ENCODE measurements at regions not wholly inside any gene's neighbourhood (a gene's known extent, or its start where the extent isn't known, plus 50 kb on each side); places are given as distances from the start of the nearest gene placed in this dataset.

- no peak overlapping the region for H3K4me3 ChIP-seq (ENCODE audit: low read length in 2 of 2)
- no peak overlapping the region for H3K9ac ChIP-seq (ENCODE audit: low read length in 2 of 2)
- no peaks in the 10 kb centered on the region for H3K36me3 ChIP-seq (ENCODE audit: control insufficient read depth in 2 of 2, insufficient read depth in 2 of 2, low read length in 2 of 2)
- H3K27me3 ChIP-seq (ENCODE audit: control insufficient read depth in 1 of 2, insufficient read depth in 2 of 2, low read length in 2 of 2): no peaks in the 10 kb centered on the region
- H3K4me1 ChIP-seq (ENCODE audit: control insufficient read depth, insufficient read depth, low read length): no peaks in the 10 kb centered on the region
- no peak overlapping the region for H3K27ac ChIP-seq (ENCODE audit: low read length)
- no peaks in the 10 kb centered on the region for H3K9me3 ChIP-seq (ENCODE audit: control insufficient read depth in 2 of 2, low read length in 2 of 2)
These were observed 495.7 kb upstream of the TCF4 start for GRCh38 chr18:56083523-56084287.

- H3K4me3 ChIP-seq (ENCODE audit: low read length in 2 of 2): no peak overlapping the region
- no peak overlapping the region for H3K27ac ChIP-seq (ENCODE audit: low read length)
- no peaks in the 10 kb centered on the region for H3K27me3 ChIP-seq (ENCODE audit: control insufficient read depth in 1 of 2, insufficient read depth in 2 of 2, low read length in 2 of 2)
- no peaks in the 10 kb centered on the region for H3K36me3 ChIP-seq (ENCODE audit: control insufficient read depth in 2 of 2, insufficient read depth in 2 of 2, low read length in 2 of 2)
- no peak overlapping the region for H3K9ac ChIP-seq (ENCODE audit: low read length in 2 of 2)
- H3K9me3 ChIP-seq (ENCODE audit: control insufficient read depth in 2 of 2, low read length in 2 of 2): no peaks in the 10 kb centered on the region
- H3K4me1 ChIP-seq (ENCODE audit: control insufficient read depth, insufficient read depth, low read length): no peaks in the 10 kb centered on the region
These were observed 495.1 kb upstream of the TCF4 start for GRCh38 chr18:56083097-56083521.

- H3K36me3 ChIP-seq (ENCODE audit: control insufficient read depth in 2 of 2, insufficient read depth in 2 of 2, low read length in 2 of 2): no peaks in the 10 kb centered on the region
- H3K9me3 ChIP-seq (ENCODE audit: control insufficient read depth in 2 of 2, low read length in 2 of 2): no peaks in the 10 kb centered on the region
- H3K4me3 ChIP-seq (ENCODE audit: low read length in 2 of 2): no peak overlapping the region
- no peak overlapping the region for H3K9ac ChIP-seq (ENCODE audit: low read length in 2 of 2)
- no peaks in the 10 kb centered on the region for H3K4me1 ChIP-seq (ENCODE audit: control insufficient read depth, insufficient read depth, low read length)
- H3K27ac ChIP-seq (ENCODE audit: low read length): no peak overlapping the region
- H3K27me3 ChIP-seq (ENCODE audit: control insufficient read depth in 1 of 2, insufficient read depth in 2 of 2, low read length in 2 of 2): no peaks in the 10 kb centered on the region
These were observed 488.7 kb upstream of the TCF4 start for GRCh38 chr18:56076723-56077122.

- no peak overlapping the region for H3K9ac ChIP-seq (ENCODE audit: low read length in 2 of 2)
- H3K4me1 ChIP-seq (ENCODE audit: control insufficient read depth, insufficient read depth, low read length): no peaks in the 10 kb centered on the region
- H3K4me3 ChIP-seq (ENCODE audit: low read length in 2 of 2): no peak overlapping the region
- H3K27ac ChIP-seq (ENCODE audit: low read length): no peak overlapping the region
- no peaks in the 10 kb centered on the region for H3K9me3 ChIP-seq (ENCODE audit: control insufficient read depth in 2 of 2, low read length in 2 of 2)
- no peaks in the 10 kb centered on the region for H3K27me3 ChIP-seq (ENCODE audit: control insufficient read depth in 1 of 2, insufficient read depth in 2 of 2, low read length in 2 of 2)
- no peaks in the 10 kb centered on the region for H3K36me3 ChIP-seq (ENCODE audit: control insufficient read depth in 2 of 2, insufficient read depth in 2 of 2, low read length in 2 of 2)
These were observed 480.7 kb upstream of the TCF4 start for GRCh38 chr18:56068701-56069100.

- Histone ChIP-seq H3K27ac (ENCODE audit: low read length) (no peak overlapping the region), H3K9me3 (ENCODE audit: control insufficient read depth in 2 of 2, low read length in 2 of 2) (no peaks in the 10 kb centered on the region), H3K27me3 (ENCODE audit: control insufficient read depth in 1 of 2, insufficient read depth in 2 of 2, low read length in 2 of 2) (no peaks in the 10 kb centered on the region), H3K4me1 (ENCODE audit: control insufficient read depth, insufficient read depth, low read length) (no peaks in the 10 kb centered on the region), H3K9ac (ENCODE audit: low read length in 2 of 2) (no peak overlapping the region), H3K4me3 (ENCODE audit: low read length in 2 of 2) (no peak overlapping the region), H3K36me3 (ENCODE audit: control insufficient read depth in 2 of 2, insufficient read depth in 2 of 2, low read length in 2 of 2) (no peaks in the 10 kb centered on the region)
These were observed 480.1 kb upstream of the TCF4 start for GRCh38 chr18:56067969-56068671.

GRCh38 chr18:56067214-56067894, 479.4 kb upstream of the TCF4 start:
- no peak overlapping the region for H3K27ac ChIP-seq (ENCODE audit: low read length)
- no peak overlapping the region for H3K4me3 ChIP-seq (ENCODE audit: low read length in 2 of 2)

GRCh38 chr18:56066524-56067213, 478.7 kb upstream of the TCF4 start:
- no peaks in the 10 kb centered on the region for H3K27me3 ChIP-seq (ENCODE audit: control insufficient read depth in 1 of 2, insufficient read depth in 2 of 2, low read length in 2 of 2)
- H3K4me1 ChIP-seq (ENCODE audit: control insufficient read depth, insufficient read depth, low read length): no peaks in the 10 kb centered on the region
- no peaks in the 10 kb centered on the region for H3K9me3 ChIP-seq (ENCODE audit: control insufficient read depth in 2 of 2, low read length in 2 of 2)
- H3K4me3 ChIP-seq (ENCODE audit: low read length in 2 of 2): no peak overlapping the region
- H3K27ac ChIP-seq (ENCODE audit: low read length): no peak overlapping the region
- no peaks in the 10 kb centered on the region for H3K36me3 ChIP-seq (ENCODE audit: control insufficient read depth in 2 of 2, insufficient read depth in 2 of 2, low read length in 2 of 2)
- no peak overlapping the region for H3K9ac ChIP-seq (ENCODE audit: low read length in 2 of 2)

More at GRCh38 chr18:56067214-56067894, 479.4 kb upstream of the TCF4 start:
- no peaks in the 10 kb centered on the region for H3K27me3 ChIP-seq (ENCODE audit: control insufficient read depth in 1 of 2, insufficient read depth in 2 of 2, low read length in 2 of 2)
- no peaks in the 10 kb centered on the region for H3K9me3 ChIP-seq (ENCODE audit: control insufficient read depth in 2 of 2, low read length in 2 of 2)
- H3K9ac ChIP-seq (ENCODE audit: low read length in 2 of 2): no peak overlapping the region
- H3K36me3 ChIP-seq (ENCODE audit: control insufficient read depth in 2 of 2, insufficient read depth in 2 of 2, low read length in 2 of 2): no peaks in the 10 kb centered on the region
- no peaks in the 10 kb centered on the region for H3K4me1 ChIP-seq (ENCODE audit: control insufficient read depth, insufficient read depth, low read length)

- H3K4me1 ChIP-seq (ENCODE audit: control insufficient read depth, insufficient read depth, low read length): no peaks in the 10 kb centered on the region
- H3K36me3 ChIP-seq (ENCODE audit: control insufficient read depth in 2 of 2, insufficient read depth in 2 of 2, low read length in 2 of 2): no peaks in the 10 kb centered on the region
- H3K27ac ChIP-seq (ENCODE audit: low read length): no peak overlapping the region
- no peaks in the 10 kb centered on the region for H3K9me3 ChIP-seq (ENCODE audit: control insufficient read depth in 2 of 2, low read length in 2 of 2)
- no peaks in the 10 kb centered on the region for H3K27me3 ChIP-seq (ENCODE audit: control insufficient read depth in 1 of 2, insufficient read depth in 2 of 2, low read length in 2 of 2)
- H3K9ac ChIP-seq (ENCODE audit: low read length in 2 of 2): no peak overlapping the region
- no peak overlapping the region for H3K4me3 ChIP-seq (ENCODE audit: low read length in 2 of 2)
These were observed 477.1 kb upstream of the TCF4 start for GRCh38 chr18:56065086-56065485.

GRCh38 chr18:56062931-56063330, 474.9 kb upstream of the TCF4 start:
- H3K27me3 ChIP-seq (ENCODE audit: control insufficient read depth in 1 of 2, insufficient read depth in 2 of 2, low read length in 2 of 2): no peaks in the 10 kb centered on the region
- no peaks in the 10 kb centered on the region for H3K4me1 ChIP-seq (ENCODE audit: control insufficient read depth, insufficient read depth, low read length)
- H3K4me3 ChIP-seq (ENCODE audit: low read length in 2 of 2): no peak overlapping the region
- H3K9me3 ChIP-seq (ENCODE audit: control insufficient read depth in 2 of 2, low read length in 2 of 2): no peaks in the 10 kb centered on the region
- H3K27ac ChIP-seq (ENCODE audit: low read length): no peak overlapping the region
- no peak overlapping the region for H3K9ac ChIP-seq (ENCODE audit: low read length in 2 of 2)
- no peaks in the 10 kb centered on the region for H3K36me3 ChIP-seq (ENCODE audit: control insufficient read depth in 2 of 2, insufficient read depth in 2 of 2, low read length in 2 of 2)

- H3K36me3 ChIP-seq (ENCODE audit: control insufficient read depth in 2 of 2, insufficient read depth in 2 of 2, low read length in 2 of 2): no peaks in the 10 kb centered on the region
- no peak overlapping the region for H3K4me3 ChIP-seq (ENCODE audit: low read length in 2 of 2)
- no peak overlapping the region for H3K27ac ChIP-seq (ENCODE audit: low read length)
- no peaks in the 10 kb centered on the region for H3K27me3 ChIP-seq (ENCODE audit: control insufficient read depth in 1 of 2, insufficient read depth in 2 of 2, low read length in 2 of 2)
- H3K9ac ChIP-seq (ENCODE audit: low read length in 2 of 2): no peak overlapping the region
- no peaks in the 10 kb centered on the region for H3K4me1 ChIP-seq (ENCODE audit: control insufficient read depth, insufficient read depth, low read length)
- no peaks in the 10 kb centered on the region for H3K9me3 ChIP-seq (ENCODE audit: control insufficient read depth in 2 of 2, low read length in 2 of 2)
These were observed 473.1 kb upstream of the TCF4 start for GRCh38 chr18:56060967-56061541.

Measured in stomach smooth muscle (tissue), 2 donors.